DMS 273 (cell line): ENCODE measurements at regions not wholly inside any gene's neighbourhood (a gene's known extent, or its start where the extent isn't known, plus 50 kb on each side); places are given as distances from the start of the nearest gene placed in this dataset.
A peak's percentile ranks its signal among the peaks of the same experiment; 100 is the strongest.

Experiments
- DNase-seq: peaks from one replicate; lab custom pipeline; 2025; ENCODE audit not compliant: unreplicated experiment; lab: John Stamatoyannopoulos, UW

- DNase-seq = no peak
These were observed 409.2 kb upstream of the KIF2A start for GRCh38 chr5:61896811-61897210.

- DNase-seq = no peak
These were observed 408.8 kb upstream of the KIF2A start for GRCh38 chr5:61897251-61897650.

DNA sequence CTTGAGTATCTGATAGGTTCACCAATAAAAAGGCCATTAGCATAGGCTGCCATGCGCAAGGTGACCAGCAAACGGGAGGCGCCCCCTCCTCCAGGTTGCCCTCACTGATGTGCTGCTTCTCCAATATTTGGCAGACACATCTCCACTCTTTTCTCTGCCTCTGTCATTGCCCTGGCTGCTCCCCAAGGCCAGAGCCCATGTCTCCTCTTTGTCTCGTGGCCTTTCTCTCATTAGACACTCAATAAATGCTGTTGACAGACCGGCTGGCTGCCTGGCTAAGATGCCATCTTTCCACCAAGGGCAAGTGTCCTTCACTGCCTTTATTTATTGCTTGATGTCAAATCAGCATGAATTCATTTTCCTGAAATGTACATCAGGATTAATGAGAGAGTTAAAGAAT lies 404.0 kb upstream of the KIF2A start:
- no peak for DNase-seq

DNA sequence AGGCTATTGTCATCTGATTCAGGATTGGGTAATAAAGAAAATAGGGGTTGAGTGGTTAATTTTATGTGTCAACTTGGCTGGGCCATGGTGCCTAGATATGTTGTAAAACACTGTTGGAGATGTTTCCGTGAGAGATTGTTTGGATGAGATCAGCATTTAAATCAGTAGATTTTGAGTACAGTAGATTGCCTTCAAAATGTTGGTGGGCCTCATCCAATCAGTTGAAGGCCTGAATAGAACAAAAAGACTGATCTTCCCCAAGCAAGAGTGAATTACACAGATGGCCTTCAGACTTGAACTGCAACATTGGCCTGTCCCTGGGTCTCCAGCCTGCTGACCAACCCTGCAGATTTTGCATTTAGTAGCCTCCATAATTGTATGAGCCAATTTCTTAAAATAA lies 401.3 kb upstream of the KIF2A start:
- DNase-seq = no peak

DNA sequence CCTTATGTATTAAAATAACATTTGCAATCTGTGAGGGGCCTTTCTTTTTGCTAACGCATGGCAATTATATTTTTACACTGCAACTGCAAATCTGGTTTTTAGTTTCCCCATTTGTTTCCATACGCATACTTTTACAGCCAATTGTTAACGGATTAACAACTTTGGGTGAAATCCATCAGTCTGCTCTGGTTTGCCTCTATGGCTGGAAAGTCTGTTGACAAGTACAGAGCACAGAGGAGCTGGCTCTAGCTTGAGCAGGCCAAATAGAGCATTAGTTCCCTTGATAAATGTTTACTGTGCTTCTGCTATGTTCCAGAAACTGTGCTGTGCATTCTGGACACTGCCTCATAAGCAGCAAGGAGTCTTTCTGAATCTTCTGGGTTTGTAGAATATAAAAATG lies 400.4 kb upstream of the KIF2A start:
- DNase-seq = no peak

GRCh38 chr5:61906820-61907219 lies 399.2 kb upstream of the KIF2A start:
- no peak for DNase-seq

DNA sequence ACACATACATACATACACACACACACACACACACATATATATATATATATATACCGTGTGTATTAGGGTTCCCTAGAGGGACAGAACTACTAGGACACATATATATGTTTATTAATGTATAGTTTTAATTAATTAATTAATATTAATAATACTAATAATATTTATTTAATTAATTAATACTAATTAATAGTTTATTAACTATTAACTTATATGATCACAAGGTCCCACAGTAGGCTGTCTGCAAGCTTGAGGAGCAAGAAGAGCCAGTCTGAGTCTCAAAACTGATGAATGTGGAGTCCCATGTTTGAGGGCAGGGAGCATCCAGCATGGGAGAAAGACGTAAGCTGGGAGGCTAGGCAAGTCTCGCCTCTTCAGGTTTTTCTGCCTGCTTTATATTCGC lies 398.0 kb upstream of the KIF2A start:
- no peak for DNase-seq

- no peak for DNase-seq
These were observed 395.2 kb upstream of the KIF2A start for GRCh38 chr5:61910771-61911170.

DNA sequence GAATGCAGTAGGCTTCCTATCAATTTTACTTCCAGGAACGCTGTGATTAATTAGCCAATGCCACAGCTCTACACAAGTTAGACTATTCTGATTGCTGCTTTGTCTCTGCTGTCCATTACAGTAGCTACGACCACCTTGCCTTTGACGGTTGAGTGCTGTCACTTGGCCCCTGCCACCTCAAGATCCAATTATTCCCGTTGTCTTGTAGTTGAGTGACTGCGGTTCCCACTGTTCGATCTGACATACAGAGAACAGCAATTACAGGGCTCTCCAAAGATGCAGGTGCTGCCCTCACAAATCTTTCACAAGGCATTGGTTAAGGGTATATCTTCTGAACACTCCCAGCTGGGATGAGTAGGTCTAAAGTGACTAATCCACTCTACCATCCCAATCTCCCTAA lies 393.4 kb upstream of the KIF2A start:
- DNase-seq = no peak

GRCh38 chr5:61915646-61916045 lies 390.4 kb upstream of the KIF2A start:
- no peak for DNase-seq

DNA sequence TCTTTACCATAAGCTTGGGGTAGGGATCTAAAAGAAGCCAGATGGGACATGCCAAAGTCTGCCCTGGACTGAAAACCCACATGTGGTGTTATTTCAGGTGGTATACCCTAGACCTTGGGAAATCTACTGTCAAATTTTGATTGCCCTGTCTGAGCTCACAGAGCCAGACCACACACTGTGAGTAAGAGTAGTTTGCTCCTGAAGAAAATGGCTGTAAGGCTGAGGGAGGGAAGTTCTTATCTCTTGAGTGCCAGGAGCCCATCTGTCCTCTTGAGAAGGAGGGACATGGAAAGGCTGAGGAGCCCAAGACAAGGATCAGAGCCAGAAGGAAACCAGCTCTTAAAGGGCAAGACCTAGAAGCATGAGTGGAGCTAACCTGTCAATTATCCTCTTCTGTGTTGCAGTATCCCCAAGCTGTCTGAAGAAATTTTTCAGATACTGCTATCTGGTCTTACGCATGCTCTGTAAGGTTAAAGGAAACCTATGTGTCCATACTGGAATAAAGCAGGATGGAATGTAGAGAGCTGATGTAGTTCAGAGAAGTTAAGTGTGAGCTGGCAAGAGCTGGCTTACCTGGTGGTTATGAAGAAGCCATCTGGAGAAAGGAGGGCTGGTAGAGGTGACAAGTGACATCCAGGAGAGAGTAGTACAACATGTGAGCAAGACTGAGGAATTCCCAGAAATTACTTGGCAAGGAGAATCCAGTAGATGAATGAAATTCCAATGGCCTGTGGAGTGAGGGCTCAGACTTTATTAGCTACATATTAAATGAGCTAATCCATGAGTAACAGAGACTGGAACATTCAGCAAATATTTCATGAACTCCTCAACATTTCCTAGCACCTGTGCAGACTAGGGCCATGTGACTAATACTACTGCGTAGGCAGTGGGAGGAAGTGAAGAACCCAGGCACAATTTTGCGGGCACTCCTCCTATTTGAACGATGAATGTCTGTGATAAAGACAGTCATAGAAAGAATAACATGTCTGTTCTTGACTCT lies 389.1 kb upstream of the KIF2A start:
- DNase-seq = no peak

DNA sequence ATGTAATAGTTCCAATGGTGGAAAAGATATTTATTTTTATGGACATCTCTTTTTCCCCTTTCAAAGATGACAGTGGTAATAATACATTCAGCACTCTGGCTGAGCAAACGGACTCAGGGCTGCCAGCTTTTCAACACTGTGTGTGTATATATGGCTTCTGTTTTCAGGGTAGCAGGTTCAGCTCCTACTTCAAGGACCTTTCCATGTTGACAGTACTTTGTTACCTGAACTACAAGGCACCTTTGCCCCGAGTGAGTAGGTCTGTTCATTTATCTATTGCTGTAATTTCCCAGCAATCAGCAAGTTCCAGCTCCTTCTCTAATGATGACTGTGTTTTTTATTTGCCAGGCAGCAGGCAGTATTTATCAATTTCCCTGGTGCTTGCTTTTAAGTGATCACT lies 387.4 kb upstream of the KIF2A start:
- DNase-seq = no peak

DNA sequence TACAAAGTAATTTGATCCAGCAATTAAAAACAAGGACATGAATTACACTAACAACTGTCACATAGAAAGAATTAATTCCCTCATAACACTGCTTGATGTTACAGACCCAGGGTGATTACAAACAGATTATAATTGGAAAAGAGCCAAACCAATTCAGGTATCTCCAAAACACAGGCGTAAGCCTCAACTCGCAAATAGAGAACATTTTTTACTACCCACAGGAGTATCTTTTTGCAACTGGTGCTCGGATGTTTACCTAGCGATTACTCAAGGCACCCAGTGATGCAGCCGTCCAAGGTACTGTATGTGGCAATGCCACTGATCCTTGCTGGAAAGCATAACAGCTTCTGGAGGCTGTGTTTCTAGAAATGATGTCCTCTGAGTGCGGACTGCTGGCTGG lies 386.1 kb upstream of the KIF2A start:
- DNase-seq = no peak

DNA sequence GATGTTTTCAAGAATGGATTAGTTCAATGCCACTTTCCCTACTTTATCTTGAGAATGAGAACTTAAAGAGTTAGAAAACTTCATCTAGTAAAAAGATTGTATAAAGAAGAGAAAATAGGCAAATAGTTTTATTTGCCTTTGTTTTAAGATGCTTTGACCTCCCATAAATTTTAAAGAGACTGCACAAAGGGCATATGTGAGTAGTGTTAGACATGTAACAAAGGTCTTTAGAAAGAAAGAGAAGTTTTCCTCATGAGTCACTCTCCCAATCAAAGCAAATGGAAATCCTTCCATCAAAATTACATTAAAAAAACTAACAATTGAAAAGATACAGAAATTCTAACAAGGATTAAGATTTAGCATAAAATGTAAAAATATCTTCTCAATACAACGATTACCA lies 381.8 kb upstream of the KIF2A start:
- no peak for DNase-seq

- no peak for DNase-seq
These were observed 379.1 kb upstream of the KIF2A start for GRCh38 chr5:61926911-61927310.

DNA sequence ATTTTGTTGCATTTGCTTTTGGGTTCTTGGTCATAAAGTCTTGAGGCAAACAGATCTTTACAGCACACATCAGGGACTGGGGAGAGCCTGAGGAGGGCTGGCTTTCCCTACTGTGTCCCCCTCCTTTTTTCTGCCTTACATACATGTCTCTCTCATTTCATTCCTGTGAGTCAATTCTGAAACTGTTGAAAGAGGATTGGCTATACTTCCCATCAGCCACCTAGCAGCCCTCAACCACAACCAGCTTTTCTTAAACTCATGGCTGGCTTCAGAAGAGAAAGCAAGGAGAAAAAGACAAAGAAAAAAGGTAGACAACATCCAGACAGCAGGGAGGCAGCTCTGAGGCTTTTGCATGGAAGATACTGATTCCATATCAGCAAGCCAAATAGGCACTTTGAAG lies 374.8 kb upstream of the KIF2A start:
- no peak for DNase-seq

GRCh38 chr5:61933787-61934626 lies 372.0 kb upstream of the KIF2A start:
- peak; percentile 88 for DNase-seq

DNA sequence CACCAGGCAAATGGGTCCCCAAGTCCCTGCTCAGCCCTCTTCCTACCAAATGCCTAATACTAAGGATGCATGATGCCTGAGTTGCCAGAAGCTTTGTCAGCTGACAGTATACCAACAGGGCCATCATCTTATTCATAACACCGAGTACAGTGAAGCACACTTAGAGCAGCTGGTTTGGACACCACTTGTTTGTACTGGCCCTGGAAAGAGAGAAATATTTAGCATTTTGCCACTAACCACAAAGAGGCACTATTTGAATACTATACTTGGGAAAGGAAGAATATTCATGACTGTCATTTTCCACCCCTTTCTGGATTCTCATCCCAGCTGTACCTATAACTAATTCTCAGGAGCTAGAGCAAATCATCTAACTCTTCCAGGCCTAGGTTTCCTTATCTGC lies 364.4 kb upstream of the KIF2A start:
- DNase-seq = no peak

GRCh38 chr5:61942462-61943049 lies 363.4 kb upstream of the KIF2A start:
- no peak for DNase-seq

GRCh38 chr5:61943713-61944112 lies 362.3 kb upstream of the KIF2A start:
- no peak for DNase-seq

DNA sequence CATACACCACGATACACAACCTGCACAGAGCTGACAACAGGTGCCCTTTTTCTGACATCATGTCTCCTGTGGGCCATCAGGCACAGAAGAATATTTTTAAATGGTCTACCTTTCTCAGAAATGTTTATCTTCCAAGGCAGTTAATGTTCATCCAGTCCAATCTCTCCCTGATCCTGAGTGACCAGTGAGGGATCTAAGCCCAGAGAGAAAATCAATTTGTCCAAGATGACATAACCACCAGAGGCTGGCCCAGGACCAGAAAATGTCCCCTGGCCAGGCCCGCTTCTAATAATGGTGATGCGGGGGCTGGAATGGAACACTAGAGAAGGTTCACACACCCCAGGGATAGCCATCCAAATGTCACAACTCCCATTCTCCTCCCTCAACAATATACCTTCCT lies 357.9 kb upstream of the KIF2A start:
- no peak for DNase-seq
